Retinal pigment epithelial cell (primary cell): ENCODE measurements at regions not wholly inside any gene's neighbourhood (a gene's known extent, or its start where the extent isn't known, plus 50 kb on each side); places are given as distances from the start of the nearest gene placed in this dataset.

ENCODE experiments used
- DNase-seq: peaks from one replicate; pipeline ENCODE4 v3.0.0-alpha.2; 2010; ENCODE audit warnings: low read depth
- H3K4me3 ChIP-seq: 2 replicates; pipeline ENCODE4 v1.5.1; 2011; ENCODE audit warnings: mild to moderate bottlenecking, low read length, control low read depth, moderate library complexity
- TF ChIP-seq, protein P1 (sequence below): conservative IDR thresholded peaks from 2 replicates; pipeline ENCODE4 v1.5.1; 2011; ENCODE audit warnings: low read depth, low read length, control low read depth, inconsistent platforms

DNA sequence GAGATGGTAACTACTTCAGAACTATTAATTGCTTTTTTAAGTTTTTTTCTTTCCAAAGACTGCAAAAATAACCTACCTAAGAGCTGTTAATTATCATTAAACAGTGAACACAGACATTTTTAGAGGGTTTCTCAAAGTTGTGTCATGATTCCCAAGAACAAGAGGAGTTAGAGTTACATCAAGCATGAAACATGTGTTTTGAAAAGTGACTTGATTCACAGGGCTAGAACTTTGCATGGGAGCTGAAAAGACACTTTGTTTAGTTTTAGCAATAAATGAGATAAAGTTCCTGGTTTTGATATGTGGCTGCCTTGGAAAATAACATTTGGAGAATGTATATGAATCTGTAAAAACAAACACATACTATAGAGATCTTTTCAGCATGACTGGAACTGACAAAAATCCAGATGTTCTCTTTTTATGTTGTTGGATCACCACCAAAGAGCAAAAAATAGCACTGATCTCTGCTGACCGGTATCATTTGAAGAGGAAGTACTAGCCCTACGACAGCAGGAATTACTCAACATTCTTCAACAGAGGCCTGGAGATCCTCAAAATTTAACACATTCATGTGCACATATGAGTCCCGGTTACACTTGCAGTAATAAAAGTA, 173.0 kb upstream of the PCDH18 start:
- DNase-seq: no peak
- TF ChIP-seq, protein P1, sequence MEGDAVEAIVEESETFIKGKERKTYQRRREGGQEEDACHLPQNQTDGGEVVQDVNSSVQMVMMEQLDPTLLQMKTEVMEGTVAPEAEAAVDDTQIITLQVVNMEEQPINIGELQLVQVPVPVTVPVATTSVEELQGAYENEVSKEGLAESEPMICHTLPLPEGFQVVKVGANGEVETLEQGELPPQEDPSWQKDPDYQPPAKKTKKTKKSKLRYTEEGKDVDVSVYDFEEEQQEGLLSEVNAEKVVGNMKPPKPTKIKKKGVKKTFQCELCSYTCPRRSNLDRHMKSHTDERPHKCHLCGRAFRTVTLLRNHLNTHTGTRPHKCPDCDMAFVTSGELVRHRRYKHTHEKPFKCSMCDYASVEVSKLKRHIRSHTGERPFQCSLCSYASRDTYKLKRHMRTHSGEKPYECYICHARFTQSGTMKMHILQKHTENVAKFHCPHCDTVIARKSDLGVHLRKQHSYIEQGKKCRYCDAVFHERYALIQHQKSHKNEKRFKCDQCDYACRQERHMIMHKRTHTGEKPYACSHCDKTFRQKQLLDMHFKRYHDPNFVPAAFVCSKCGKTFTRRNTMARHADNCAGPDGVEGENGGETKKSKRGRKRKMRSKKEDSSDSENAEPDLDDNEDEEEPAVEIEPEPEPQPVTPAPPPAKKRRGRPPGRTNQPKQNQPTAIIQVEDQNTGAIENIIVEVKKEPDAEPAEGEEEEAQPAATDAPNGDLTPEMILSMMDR: no peak
- H3K4me3 ChIP-seq: no peak overlapping the region

GRCh38 chr4:137703195-137703594, 170.9 kb upstream of the PCDH18 start:
- no peak overlapping the region for H3K4me3 ChIP-seq
- DNase-seq: no peak
- TF ChIP-seq, protein P1: no peak

DNA sequence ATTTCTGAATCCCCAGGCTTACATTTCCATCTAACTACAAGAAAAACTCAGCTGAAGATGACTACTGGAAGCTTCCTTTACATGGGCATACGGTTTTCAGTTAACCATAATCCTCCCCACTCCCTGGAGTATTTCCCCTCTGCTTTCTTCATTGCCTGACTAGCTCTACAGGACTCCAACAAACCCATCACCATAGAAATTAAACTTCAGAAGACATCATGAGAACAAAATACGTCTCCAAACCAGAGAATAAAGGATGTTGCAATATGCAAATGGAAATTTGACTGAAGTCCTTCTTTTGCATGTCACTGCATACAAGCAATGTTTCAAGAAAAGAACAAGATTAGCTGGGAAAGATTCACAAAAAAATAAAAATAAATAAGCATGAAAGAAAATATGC, 170.2 kb upstream of the PCDH18 start:
- no peak overlapping the region for H3K4me3 ChIP-seq
- DNase-seq: no peak
- TF ChIP-seq, protein P1: no peak

- no peak overlapping the region for H3K4me3 ChIP-seq
- no peak for DNase-seq
- TF ChIP-seq, protein P1: no peak
Measured at GRCh38 chr4:137701401-137701800, 169.1 kb upstream of the PCDH18 start.

- TF ChIP-seq, protein P1: no peak
- no peak for DNase-seq
- H3K4me3 ChIP-seq: no peak overlapping the region
Measured at GRCh38 chr4:137700751-137701150, 168.5 kb upstream of the PCDH18 start.

DNA sequence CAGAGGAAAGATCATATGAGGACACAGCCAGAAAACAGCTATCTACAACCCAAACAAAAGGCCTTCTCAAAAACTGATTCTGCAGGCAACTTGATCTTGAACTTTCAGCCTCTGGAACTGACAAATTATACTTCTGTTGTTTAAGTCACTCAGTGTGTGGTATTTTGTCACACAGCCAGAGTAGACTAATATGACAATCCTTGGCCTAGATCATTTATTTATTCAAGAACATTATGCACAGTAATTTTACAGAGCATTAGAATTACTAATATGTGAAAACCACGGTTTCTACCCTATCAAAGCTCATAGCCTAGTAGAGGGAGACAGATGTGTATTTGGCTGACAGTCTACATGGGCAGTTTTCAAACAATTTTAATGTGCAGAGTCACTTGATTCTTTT, 167.8 kb upstream of the PCDH18 start:
- TF ChIP-seq, protein P1: no peak
- no peak overlapping the region for H3K4me3 ChIP-seq
- no peak for DNase-seq

- TF ChIP-seq, protein P1: no peak
- no peak overlapping the region for H3K4me3 ChIP-seq
- no peak for DNase-seq
Measured at GRCh38 chr4:137694138-137694537, 161.8 kb upstream of the PCDH18 start.
